A204.1 (cell line): ENCODE measurements at regions not wholly inside any gene's neighbourhood (a gene's known extent, or its start where the extent isn't known, plus 50 kb on each side); places are given as distances from the start of the nearest gene placed in this dataset.

Experiments
- FAIRE-seq: peaks from 2 replicates; lab custom pipeline; 2012; peaks lifted over from hg19 to GRCh38; lab: Jason Lieb, UNC

DNA sequence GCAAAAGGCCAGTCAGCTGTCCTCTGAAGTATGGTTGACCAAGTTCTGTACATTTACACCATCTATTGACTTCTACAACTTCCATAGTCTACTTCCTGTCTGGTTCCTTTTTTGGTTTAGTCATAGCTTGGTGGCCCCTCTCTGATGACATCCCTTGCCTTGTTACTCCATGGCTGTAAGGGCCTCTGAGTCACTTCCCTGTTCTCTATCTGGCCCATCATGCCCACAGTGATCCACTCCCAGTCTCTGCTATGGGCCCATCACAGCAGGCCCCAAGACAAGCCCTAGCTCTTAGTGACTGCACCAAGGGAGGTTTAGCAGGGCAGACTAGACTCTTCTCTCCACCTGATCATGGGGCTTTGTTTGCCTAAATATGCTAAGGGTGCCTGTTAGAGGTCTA lies 441.6 kb downstream of the HACE1 start:
- no peak for FAIRE-seq

DNA sequence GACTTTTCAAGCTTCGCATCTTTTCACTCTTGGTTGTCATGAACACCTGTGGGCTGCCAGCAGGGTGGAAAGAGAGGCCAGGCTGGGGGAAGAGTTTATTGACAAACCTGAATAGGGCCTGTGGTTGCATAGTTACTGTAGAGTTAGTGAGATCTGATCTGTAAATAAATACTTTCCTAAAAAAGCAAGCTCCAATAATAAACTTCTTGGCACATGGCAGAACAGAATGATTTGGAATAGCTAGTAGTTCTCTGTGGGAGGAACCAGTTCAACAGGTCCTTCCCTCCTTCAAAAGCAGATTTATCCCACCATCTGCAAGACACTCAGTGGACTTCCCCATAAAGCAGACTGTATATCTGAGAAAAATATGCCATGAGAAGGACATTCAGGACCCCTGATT lies 445.0 kb downstream of the HACE1 start:
- FAIRE-seq, result no peak

DNA sequence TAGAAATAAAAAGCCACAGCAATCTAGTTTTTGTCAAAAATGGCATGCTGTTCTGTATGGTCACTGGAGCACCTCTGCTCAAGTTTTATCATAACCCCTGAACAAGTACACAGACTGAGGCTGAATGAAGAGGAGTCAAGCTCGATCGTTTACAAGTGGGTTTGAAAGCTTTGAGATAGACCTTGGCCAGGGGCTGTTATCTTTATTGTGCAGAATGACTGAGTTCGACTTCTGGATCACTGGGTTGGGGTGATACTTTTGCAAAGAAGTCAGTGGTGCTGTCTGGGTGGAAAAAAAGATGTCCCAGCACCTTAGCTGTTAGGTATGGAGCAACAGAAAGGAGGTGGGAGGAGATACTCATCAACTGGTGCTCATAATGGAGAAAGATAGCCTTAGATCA lies 446.0 kb downstream of the HACE1 start:
- FAIRE-seq, result no peak

DNA sequence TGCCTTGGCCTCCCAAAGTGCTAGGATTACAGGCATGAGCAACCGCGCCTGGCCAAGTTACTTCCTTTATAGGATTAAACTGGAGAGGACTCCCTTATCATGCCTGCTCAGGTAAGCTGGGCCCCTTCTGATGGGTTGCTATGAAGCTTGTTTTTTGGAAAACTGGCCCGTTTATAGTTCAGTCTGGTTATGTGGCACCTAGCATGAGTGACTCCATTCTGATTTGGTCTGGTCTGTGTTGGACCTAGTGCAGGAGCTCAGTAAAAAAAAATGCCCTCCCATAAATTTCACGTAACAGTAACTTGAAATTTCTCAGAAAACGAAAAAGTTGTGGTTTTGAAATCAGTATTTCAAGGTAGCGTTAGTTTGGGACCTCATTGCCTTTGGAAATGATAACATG lies 448.4 kb downstream of the HACE1 start:
- FAIRE-seq, result no peak

DNA sequence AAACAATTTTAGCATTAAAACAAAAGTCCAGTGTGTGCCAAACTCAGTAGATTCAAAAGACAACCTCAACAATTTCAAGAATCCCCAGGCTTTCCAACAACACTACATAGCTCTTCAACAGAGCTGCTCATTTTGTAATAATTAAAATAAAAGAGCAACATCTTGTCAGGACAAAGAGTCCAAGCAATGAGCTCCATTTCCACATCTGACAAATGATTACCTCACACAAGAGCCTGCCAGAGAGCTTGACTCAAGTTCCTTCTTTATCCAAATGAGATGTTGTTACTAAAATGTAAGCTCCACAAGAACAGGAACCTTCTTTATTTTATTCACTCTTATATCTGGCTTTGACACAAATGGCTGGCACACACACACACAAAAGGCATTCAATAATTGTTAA lies 449.8 kb downstream of the HACE1 start:
- FAIRE-seq, result no peak

DNA sequence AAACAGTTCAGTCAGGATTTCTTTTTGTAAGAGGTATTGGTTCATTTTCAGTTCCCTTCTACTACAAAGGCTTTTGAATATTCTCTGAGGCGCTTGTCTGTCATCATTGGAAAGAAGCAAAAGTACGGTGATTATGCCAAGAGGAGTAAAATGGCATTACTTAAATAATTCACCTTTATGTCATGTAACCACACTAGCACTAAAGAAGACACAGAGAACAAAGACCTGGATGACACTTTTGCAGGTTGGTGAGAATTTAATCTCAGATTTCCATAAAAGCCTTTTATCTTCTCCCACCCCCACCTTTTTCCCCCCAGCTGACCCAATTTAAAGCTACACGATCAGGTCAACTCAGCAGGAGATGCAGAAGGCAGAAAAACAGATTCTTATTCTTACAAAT lies 451.8 kb downstream of the HACE1 start:
- no peak for FAIRE-seq

DNA sequence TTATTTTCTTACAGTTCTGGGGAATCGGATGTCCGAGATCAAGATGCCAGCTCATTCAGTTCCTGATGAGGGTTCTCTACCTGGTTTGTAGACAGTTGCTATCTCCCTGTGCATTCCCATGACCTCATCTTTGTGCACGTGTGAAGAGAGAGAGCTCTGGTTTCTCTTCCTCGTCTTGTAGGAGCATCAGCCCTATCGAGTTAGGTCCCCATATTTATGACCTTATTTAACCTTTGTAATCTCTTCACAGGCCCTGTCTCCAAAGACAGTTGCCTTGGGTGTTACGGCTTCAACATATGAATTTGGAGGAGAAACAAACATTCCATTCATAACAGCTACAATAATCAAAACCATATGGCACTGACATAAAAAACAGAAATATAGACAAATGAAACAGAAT lies 455.3 kb downstream of the HACE1 start:
- FAIRE-seq, result no peak

DNA sequence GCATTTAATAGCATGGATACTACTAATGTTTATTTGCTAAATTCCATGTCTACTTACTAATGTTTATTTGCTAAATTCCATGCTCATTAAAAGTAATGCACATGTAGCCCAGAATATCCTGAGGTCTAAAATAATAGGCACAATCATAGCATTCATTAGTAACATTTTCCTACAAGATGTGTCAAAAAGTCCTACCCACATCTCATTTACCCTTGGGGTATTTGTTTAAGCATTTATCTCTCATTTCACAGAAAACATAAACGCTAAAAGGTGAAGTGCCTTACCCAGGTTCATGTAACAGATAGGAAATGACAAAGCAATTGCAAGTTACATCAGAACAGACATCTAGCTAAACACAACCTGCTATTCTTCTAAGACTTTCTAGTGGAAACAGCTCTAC lies 457.1 kb downstream of the HACE1 start:
- FAIRE-seq, result no peak

DNA sequence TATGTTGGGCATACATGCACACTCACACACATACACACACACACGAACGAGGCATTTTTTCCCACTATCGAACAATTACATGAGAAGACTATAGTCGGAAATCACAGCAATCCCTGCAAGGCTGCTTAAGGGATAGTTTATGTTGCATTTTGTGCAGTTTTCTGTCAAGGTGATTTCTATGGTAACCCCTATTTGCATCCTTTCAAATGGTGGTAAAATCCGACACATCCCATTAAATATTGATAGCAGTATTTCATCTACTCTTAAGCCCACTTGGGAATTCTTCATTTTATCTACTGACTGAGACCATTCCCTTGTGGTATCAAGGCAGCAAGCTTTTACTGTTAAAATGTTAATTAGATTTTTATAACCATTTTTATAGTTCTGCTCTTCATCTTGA lies 457.8 kb downstream of the HACE1 start:
- FAIRE-seq, result no peak

DNA sequence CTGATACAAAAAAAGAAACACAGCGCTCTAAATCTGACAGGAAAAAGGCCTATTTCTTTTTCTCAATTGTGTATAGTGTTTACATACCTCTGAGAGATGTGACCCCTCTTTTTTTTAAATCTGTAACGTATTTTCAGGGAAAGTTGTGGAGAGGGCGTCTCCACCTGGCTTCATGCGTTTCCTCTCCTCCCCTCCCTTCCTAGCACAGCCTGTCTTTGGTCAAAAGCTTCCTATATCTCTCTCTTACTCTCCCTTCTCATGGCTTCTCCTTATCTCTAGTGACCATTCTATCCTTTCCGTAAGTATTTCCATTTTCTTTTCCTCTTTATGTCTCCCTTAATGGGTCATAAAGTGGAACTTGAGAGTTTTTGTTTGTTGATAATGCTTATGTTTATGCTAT lies 458.9 kb downstream of the HACE1 start:
- FAIRE-seq, result no peak

DNA sequence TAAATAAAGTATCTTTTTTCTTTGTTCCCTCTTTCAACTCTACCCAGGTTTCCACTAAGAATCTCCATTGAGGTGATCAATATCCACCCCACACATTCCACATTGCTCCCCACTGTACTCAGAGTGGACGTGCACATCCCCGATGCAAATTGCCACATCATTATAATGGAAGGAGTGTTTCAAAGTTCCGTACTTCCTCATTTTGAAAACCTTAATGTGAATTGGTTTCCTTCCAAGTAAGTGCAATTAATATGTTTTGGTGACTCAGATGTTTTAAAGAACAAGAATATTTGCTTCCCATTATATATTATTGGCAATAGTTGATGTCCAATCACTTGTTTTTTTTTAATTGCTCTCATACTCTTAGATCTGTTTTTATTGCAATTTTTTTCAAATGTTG lies 463.6 kb downstream of the HACE1 start:
- no peak for FAIRE-seq

DNA sequence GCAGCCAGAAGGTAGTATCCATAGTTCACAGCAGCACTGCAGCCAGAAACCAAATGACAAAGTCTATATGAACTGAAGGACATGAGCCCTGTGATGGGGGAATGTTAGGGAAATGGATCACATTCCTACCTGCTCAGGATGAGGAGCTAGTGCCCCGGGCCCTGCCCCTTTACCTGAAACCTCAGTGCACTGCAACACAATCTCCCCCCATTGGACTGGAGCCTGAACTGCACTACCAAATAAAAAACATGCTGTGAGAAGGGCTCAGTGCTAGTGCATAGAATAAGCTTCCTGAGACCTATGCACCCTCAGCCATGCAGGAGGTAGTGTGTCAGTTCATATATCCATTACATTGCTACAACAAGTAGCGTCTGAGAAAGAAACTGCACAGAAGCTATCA lies 477.8 kb downstream of the HACE1 start:
- no peak for FAIRE-seq

DNA sequence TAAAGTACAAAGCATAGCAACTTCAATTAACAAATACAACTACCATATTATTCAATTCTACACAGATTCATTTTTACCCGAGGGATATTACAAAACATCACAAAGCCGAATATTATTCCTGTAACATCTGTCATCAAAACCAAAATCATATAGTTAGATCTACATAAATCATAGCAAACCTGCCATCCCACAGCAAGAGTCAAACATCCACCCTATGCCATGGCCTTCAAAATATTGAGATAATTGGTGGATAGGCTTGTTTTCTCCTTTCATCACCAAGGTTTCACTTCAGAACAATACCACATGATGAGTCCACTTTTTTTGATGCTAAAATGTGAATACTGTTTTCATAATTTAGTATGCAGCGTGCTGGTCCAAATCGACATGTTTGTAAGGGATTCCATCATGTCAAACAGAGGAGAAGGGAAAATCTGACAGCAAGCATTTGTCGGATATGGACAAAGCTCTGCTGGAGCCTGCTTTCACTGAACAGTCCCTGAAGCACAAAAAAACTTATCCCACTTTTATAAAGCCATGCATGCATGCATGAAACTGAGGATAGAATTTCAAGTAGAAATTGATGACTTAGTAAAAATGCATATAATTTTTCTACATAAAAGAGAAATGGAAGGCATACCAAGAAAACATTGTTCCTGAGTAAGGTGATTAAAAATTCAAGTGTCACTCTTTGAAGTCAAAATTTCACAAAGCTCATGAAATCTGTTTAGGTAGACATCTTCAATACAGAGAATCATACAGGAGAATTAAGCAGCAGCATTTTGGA lies 494.1 kb downstream of the HACE1 start:
- FAIRE-seq, result no peak

DNA sequence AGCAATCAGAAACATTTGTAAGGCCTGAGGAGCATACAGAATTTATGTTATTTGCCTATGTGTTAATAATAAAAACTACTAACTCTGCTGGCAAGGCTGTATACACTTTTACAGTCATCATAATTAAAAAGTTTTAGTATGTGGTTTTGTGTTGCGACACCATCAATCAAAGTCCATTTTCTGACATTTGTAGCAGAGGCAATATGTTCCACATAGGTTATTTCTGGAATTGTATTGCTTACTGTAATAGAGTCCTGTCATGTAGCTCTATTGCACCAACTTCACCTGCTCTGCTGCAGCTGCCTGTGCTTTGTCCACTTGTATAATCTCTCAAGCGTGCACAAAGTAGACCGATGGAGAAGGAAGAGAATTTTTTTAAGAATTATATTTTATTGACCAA lies 501.8 kb downstream of the HACE1 start:
- FAIRE-seq, result no peak

DNA sequence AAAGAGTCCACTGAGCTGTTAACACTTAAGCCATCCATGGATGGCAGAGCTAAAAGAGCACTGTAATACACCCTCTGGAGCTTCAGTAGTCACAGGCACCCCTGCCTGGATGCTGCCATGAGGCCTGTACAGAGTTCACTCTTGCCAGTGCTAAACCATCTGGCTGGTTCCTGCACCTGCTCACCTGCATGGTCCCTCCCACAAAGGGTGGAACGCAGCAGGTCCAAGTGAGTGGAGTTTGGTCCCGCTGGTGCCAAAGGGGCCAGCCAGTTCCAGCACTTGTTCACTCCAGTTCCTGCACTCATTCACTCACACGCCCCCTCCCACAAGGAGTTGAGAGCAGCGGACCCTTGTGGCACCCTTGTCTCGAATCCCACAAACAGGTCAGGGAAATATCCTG lies 503.5 kb downstream of the HACE1 start:
- no peak for FAIRE-seq

DNA sequence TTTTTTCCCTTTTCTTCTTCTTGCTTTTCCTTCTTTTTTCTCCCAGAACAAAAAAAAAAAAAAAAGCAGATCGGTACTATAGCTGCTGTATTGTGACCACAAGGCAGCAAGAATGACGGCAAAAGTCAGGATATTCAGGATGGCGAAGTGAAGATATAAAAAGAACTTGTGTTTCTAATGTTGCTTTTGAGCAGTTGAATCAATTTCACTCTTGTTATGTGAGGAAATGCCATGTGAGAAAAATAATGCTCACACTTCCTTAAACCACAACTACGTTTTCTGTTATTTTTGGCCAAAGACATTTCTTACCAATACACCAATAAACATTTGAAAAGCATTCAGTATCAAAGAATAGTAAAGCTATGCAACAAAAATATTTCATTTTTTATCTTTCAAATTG lies 510.5 kb downstream of the HACE1 start:
- FAIRE-seq, result no peak

DNA sequence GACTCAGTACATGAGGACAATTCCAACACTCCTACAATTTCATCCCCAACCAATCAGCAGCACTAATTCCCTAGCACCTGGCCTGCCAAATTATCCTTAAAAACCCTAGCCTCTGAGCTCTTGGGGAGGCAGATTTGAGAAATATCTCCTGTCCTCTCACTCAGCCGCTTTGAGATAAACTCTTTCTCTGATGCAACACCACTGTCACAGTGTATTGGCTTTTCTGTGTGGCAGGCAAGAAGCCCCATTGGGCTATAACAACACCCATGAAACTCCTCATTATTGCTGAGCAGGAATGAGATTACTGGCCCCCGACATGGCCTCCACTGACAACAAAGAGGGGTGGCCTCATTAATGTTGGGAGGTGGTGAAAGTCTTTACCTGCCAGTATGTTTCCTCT lies 515.5 kb downstream of the HACE1 start:
- FAIRE-seq, result no peak

DNA sequence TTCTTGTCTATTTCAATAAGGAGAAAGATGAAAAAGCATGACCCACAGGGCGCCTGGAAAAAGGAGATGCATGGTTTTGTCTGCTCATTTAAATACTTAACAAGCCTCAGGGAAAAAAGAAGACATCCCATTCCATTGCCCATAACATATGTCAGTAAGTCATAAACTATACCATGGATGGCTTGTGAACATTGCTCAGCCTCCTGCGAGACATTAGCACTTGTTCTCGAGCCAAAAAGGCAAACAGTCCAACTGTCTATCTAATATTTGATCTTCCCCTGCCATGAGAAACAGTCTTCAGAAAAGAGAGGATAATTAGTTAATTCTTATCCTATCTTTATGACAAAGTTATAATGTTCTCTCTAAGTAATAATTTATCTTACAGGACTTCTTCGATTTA lies 527.4 kb downstream of the HACE1 start:
- no peak for FAIRE-seq

DNA sequence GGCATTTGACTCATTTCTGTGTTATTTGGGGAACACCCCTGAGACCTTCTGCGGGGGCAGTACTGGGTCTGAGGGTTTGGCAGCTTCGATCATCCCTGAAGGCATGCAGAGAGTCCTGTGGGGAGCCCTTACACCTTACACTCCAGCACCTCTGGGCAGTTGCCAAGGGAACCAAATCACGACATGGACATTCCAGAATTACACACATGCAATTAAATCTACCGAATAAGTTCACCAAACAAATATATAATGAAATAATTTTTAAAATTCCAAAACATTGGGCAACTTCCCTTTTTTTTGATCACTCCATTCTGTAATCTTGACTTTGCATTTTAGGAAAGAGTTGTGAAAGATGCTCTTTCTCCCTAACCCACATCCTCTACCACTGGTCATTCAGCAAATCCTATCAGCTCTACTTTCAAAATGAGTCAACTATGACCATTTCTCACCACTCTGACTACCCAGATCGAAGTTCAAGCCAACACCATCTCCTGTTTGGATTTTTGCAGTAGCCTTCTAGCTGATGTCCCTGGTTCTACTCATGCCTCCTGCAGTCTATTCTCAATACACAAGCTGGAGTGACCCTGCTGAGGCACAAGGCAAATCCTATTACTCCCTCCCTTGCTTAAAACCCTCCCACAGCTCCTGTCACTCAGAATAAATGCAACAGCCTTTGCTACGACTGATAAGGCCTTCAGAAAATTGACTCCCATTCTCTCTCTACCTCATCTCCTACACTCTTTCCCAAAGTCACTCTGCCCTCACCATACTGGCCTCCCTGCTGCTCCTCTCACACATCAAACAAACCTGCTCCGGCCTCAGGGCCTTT lies 533.3 kb downstream of the HACE1 start:
- FAIRE-seq, result no peak

DNA sequence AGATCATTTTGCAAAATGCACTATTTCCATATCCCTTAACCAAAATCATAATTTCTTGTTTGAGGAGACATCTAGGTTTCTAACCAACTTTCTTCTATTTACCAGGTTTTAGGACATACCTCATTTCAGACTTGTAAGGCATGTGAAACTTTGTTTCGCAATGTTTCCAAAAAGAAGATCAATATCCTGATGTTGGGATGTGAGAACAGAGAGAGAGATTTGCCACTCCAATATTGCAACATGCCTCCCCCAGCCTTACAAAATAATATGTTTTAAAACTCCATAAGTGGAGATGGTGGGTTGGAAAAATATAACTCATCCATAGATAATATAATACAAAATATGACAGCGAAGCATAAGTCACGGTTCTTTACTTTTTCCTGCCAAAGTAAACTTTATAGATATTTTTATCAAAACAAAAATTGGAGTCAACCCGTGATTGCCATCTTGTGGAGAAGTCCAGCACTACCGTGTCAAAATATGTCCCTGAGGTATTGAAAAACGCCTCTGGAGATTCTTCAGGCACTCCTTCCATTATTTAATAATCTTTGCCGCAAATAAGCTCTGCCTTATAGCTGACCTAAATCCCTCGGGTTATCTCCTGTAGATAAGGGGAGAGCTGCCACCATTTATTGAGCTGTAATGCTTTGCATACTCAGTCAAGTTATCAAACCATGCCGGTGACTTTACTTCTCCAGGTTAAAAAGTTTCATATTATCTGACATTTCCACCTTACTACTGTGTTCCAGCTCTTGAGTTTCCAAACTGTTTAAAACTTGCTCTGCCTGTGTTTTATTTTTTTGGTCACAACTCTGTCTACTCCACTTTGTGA lies 534.2 kb downstream of the HACE1 start:
- FAIRE-seq, result peak; percentile 51

DNA sequence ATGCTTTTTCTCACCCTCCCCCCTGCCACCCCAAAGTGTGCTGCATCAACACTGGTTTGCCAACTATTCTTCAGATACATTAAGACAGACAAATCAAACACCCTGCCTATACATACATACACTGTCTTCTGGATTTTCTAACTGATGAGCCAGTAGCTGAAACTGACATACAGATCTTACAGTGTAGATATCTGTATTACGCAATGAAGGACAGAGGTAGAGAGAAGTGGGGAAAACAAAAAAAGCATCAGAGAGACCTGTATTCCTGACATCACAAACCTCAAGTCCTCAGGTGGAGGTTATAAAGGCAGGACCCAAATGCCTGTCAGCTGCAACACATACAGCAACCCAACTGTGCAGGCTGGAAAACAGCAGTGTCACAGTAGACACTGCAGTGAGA lies 535.4 kb downstream of the HACE1 start:
- no peak for FAIRE-seq

DNA sequence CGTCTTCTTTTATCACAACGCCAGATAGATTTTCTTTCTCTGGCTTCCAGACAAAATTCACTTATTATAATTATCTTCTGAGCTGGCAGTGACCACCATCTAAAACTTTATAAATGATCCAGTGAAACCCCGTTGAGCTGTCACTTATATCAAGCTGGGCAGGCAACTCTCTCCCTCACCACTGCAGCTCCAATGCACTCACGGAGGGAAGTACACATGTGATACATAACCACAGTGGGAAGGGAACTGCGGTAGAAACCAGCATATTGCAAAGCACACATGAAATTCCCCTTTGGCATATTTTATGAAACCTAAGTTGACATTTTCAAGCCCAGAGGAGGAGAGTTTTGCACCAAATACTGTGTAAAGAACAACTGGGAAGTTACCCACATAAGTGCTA lies 536.9 kb downstream of the HACE1 start:
- no peak for FAIRE-seq

DNA sequence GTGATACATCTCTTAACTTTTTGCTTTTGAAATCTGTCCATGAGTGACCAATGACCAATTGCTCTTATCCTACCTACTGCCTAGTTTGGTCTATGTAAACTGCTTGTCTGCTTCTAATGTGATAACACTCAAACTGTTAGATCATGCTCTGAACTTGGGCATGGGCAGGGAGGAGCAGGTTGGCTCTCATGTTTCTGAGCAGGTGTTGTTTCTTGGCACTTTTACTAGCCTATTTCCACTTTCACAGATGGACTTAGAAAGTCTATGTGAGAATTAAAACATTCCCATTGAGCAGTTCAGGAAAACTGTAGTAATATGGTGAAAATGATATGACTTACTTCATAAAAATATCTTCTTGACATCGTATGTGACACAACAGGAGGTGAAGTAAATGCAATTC lies 538.4 kb downstream of the HACE1 start:
- no peak for FAIRE-seq
